Stomach smooth muscle (tissue), 2 donors: ENCODE measurements at regions not wholly inside any gene's neighbourhood (a gene's known extent, or its start where the extent isn't known, plus 50 kb on each side); places are given as distances from the start of the nearest gene placed in this dataset.

ENCODE experiments used
- H3K27ac ChIP-seq: one replicate; pipeline ENCODE4 v1.7.0; 2013; ENCODE audit warnings: mild to moderate bottlenecking, low read length, inconsistent platforms
- H3K27me3 ChIP-seq, 2 donors: one replicate each; pipeline ENCODE4 v1.7.0; 2013; ENCODE audit warnings: low read length in 2 of 2; ENCODE audit not compliant: insufficient read depth in 2 of 2, control insufficient read depth in 1 of 2
- H3K36me3 ChIP-seq, 2 donors: one replicate each; pipeline ENCODE4 v1.7.0; 2013; ENCODE audit warnings: low read length in 2 of 2; ENCODE audit not compliant: control insufficient read depth in 2 of 2, insufficient read depth in 2 of 2
- H3K4me1 ChIP-seq: one replicate; pipeline ENCODE4 v1.7.0; 2013; ENCODE audit warnings: low read length; ENCODE audit not compliant: control insufficient read depth, insufficient read depth
- H3K4me3 ChIP-seq, 2 donors: one replicate each; pipeline ENCODE4 v1.7.0; 2013; ENCODE audit warnings: low read length in 2 of 2
- H3K9ac ChIP-seq, 2 donors: one replicate each; pipeline ENCODE4 v1.7.0; 2013; ENCODE audit warnings: low read length in 2 of 2, mild to moderate bottlenecking in 1 of 2
- H3K9me3 ChIP-seq, 2 donors: one replicate each; pipeline ENCODE4 v1.7.0; 2013; ENCODE audit warnings: low read length in 2 of 2; ENCODE audit not compliant: control insufficient read depth in 2 of 2
- donor health status: healthy.
- donor health status: Pancreatic carcinoma.

- Histone ChIP-seq H3K9ac (no peak overlapping the region), H3K9me3 (no peaks in the 10 kb centered on the region), H3K36me3 (no peaks in the 10 kb centered on the region), H3K4me3 (no peak overlapping the region), H3K27ac (no peak overlapping the region), H3K27me3 (peaks cover 0 to 5% of the 10 kb centered on the region in 2 donors), H3K4me1 (no peaks in the 10 kb centered on the region)
These were observed 124.3 kb downstream of the ZNF280B start for GRCh38 chr22:22384267-22384666.

- Histone ChIP-seq H3K36me3 (no peaks in the 10 kb centered on the region), H3K27ac (no peak overlapping the region), H3K9ac (no peak overlapping the region), H3K4me1 (no peaks in the 10 kb centered on the region), H3K4me3 (no peak overlapping the region), H3K27me3 (peaks cover 0 to 5% of the 10 kb centered on the region in 2 donors), H3K9me3 (no peaks in the 10 kb centered on the region)
These were observed 123.8 kb downstream of the ZNF280B start for GRCh38 chr22:22384668-22385244.

DNA sequence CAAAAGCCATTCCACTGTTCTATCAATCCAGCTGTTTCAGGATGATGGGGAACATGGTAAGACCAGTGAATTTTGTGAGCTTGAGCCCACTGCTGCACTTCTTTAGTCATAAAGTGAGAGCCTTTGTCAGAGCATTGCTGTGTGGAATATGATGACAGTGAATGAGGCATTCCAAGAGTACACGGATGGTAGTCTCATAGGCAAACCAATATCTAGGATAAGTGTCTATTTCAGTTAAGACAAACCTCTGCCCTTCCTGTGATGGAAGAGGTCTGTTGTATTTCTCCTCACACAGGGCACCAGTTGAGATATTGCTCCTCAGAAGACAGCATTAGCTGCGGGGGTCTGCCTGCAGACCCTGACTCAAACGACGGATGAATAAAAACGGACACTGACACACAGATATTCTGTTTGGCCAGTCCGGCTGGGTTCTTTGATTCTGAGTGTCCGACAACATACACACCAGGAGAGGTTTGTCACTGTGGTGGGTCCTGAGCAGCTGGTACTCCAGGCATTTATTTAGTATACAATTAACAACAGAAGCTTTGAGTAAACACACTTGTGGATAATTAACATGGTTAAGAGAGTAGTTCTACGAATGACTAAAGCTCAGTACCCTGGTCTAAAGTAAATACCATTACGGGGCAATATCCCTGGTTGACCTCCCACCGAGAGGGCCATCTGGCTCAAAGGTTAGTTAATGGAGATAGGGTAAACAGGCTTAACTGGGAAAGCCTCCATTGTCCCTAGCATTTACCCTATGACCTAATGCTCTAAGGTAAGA is 121.7 kb downstream of the ZNF280B start:
- no peak overlapping the region for H3K9ac ChIP-seq
- H3K27me3 ChIP-seq: peaks cover 0 to 10% of the 10 kb centered on the region in 2 donors
- H3K4me3 ChIP-seq: no peak overlapping the region
- no peak overlapping the region for H3K27ac ChIP-seq
- H3K4me1 ChIP-seq: no peaks in the 10 kb centered on the region
- H3K9me3 ChIP-seq: no peaks in the 10 kb centered on the region
- no peaks in the 10 kb centered on the region for H3K36me3 ChIP-seq

DNA sequence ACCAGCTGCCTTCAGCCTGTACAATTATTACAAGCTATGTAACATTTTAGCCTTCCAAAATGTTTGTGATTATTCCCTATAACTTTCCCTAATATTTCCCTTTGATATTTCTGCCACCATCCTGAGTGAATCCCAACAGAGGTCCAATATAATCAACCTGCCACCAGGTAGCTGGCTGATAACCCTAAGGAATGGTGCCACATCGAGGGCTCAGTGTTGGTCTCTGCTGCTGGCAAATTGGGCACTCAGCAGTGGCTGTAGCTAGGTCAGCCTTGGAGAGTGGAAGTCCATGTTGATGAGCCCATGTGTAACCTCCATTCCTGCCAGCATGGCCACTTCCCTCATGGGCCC is 121.2 kb downstream of the ZNF280B start:
- Histone ChIP-seq H3K27me3 (peaks cover 0 to 10% of the 10 kb centered on the region in 2 donors), H3K4me1 (no peaks in the 10 kb centered on the region)

GRCh38 chr22:22388090-22388489 is 120.5 kb downstream of the ZNF280B start:
- no peaks in the 10 kb centered on the region for H3K36me3 ChIP-seq
- no peak overlapping the region for H3K27ac ChIP-seq
- H3K4me1 ChIP-seq: no peaks in the 10 kb centered on the region
- H3K4me3 ChIP-seq: no peak overlapping the region
- no peak overlapping the region for H3K9ac ChIP-seq
- peaks cover 3% of the 10 kb centered on the region in 2 donors for H3K9me3 ChIP-seq
- peaks cover 0 to 10% of the 10 kb centered on the region in 2 donors for H3K27me3 ChIP-seq

More for the DNA sequence above, 121.2 kb downstream of the ZNF280B start:
- H3K4me3 ChIP-seq: no peak overlapping the region
- peaks cover 1 to 3% of the 10 kb centered on the region in 2 donors for H3K9me3 ChIP-seq
- H3K36me3 ChIP-seq: no peaks in the 10 kb centered on the region
- no peak overlapping the region for H3K27ac ChIP-seq
- H3K9ac ChIP-seq: no peak overlapping the region

- Histone ChIP-seq H3K9ac (no peak overlapping the region), H3K27me3 (peaks cover 0 to 10% of the 10 kb centered on the region in 2 donors), H3K4me3 (no peak overlapping the region), H3K9me3 (peaks cover 3 to 7% of the 10 kb centered on the region in 2 donors), H3K36me3 (no peaks in the 10 kb centered on the region), H3K4me1 (no peaks in the 10 kb centered on the region), H3K27ac (no peak overlapping the region)
These were observed 120.0 kb downstream of the ZNF280B start for GRCh38 chr22:22388494-22388893.

DNA sequence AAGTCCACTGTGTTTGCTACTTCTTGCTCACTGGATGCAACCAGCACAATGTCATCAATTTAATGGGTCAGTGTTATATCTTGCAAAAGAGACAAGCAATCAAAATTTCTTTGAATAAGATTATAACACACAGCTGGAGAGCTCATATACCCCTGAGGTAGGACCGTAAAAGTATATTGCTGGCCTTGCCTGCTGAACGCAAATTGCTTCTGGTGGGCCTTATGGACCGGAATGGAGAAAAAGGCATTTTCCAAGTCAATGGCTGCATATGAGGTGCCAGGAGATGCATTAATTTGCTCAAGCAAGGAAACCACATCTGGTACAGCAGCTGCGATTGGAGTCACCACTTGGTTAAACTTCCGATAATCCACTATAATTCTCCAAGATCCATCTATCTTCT is 119.1 kb downstream of the ZNF280B start:
- Histone ChIP-seq H3K27ac (no peak overlapping the region), H3K4me1 (no peaks in the 10 kb centered on the region), H3K36me3 (no peaks in the 10 kb centered on the region), H3K9me3 (peaks cover 3 to 7% of the 10 kb centered on the region in 2 donors), H3K9ac (no peak overlapping the region), H3K4me3 (no peak overlapping the region), H3K27me3 (peaks cover 0 to 10% of the 10 kb centered on the region in 2 donors)

GRCh38 chr22:22390989-22391388 is 117.6 kb downstream of the ZNF280B start:
- no peak overlapping the region for H3K9ac ChIP-seq
- no peaks in the 10 kb centered on the region for H3K36me3 ChIP-seq
- H3K4me3 ChIP-seq: no peak overlapping the region
- no peak overlapping the region for H3K27ac ChIP-seq
- H3K27me3 ChIP-seq: peaks cover 0 to 8% of the 10 kb centered on the region in 2 donors
- no peaks in the 10 kb centered on the region for H3K4me1 ChIP-seq
- peaks cover 3 to 7% of the 10 kb centered on the region in 2 donors for H3K9me3 ChIP-seq

DNA sequence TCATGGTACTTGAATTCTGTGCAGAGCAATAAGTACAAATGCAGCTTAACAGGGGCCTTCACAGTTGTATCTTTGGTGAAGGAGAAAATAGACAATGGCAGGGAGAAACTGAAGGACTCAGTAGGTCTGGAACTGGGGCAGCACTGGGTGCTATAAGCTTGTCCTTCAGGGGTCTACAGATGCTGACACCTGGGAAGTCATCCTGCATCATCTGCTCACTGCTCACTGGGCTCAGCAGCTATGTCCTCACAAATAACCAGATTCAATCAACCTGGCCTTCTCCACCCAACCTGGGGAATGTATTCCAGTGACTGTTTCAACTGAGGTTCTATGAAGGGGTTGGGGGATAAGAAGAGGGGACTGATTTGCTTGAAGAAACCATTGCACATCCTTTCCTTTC is 117.0 kb downstream of the ZNF280B start:
- Histone ChIP-seq H3K9ac (no peak overlapping the region), H3K27ac (no peak overlapping the region), H3K36me3 (no peaks in the 10 kb centered on the region), H3K27me3 (peaks cover 0 to 6% of the 10 kb centered on the region in 2 donors), H3K4me1 (no peaks in the 10 kb centered on the region), H3K4me3 (no peak overlapping the region), H3K9me3 (peaks cover 3 to 7% of the 10 kb centered on the region in 2 donors)

DNA sequence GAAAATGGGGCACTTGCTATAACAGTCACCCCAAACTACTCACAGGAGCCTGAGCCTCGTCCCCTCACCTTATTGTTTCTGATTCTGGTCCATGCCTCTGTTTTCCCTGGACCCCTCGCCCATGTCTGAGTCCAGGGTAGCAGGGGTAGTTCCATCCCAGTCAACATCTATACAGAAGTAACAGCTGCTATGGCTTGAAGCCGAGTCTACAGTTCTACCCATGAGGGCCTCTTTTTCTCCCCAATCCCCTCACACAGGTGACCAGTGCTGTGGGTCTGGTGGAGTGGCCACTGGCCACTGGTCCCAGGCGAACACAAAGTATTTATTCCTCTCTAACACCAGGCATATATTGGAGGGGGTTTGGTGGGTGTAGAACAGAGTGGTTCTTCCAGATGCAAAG is 116.4 kb downstream of the ZNF280B start:
- Histone ChIP-seq H3K9me3 (peaks cover 3 to 7% of the 10 kb centered on the region in 2 donors), H3K9ac (no peak overlapping the region), H3K36me3 (no peaks in the 10 kb centered on the region), H3K4me3 (no peak overlapping the region), H3K27ac (no peak overlapping the region), H3K4me1 (peaks cover 2% of the 10 kb centered on the region), H3K27me3 (peaks cover 0 to 6% of the 10 kb centered on the region in 2 donors)

DNA sequence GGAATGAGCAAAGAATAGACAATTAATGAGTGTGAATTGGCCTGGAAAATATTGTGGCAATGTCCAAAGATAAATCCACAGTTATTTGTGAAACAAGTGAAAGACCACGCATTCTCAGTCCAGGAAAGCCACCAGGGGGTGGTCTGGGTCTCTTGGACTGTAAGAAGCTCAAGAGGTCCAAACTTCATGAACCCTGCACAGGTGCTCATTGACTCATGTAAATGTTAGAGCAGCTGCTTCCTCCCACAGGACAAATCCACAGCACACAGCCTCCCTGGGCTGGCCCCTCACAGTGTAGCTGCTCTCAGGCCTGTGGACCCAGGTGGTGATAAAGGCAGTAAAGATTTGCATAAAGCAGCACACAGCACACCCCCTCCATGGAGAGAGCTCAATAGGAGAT is 114.0 kb downstream of the ZNF280B start:
- Histone ChIP-seq H3K9ac (no peak overlapping the region), H3K27me3 (peaks cover 0 to 6% of the 10 kb centered on the region in 2 donors), H3K9me3 (peaks cover 3 to 7% of the 10 kb centered on the region in 2 donors), H3K4me1 (peaks cover 6% of the 10 kb centered on the region), H3K36me3 (no peaks in the 10 kb centered on the region), H3K27ac (no peak overlapping the region), H3K4me3 (no peak overlapping the region)
